Stimulated activated CD4-positive, alpha-beta T cell treated with anti-CD3 and anti-CD28 coated beads, Interleukin-4, amount 100 ng/mL, for 1 hour (primary cell): ENCODE measurements at regions not wholly inside any gene's neighbourhood (a gene's known extent, or its start where the extent isn't known, plus 50 kb on each side); places are given as distances from the start of the nearest gene placed in this dataset.
"Not testable (repeated sequence)": the region's sequence is repeated elsewhere in the genome, so short reads cannot be mapped to it uniquely, and the experiment has no call there.

Experiments used
- DNase-seq: peaks from one replicate; pipeline ENCODE4 v3.0.0-alpha.2; 2020

GRCh38 chr6:145090801-145091585 is 644.3 kb downstream of the EPM2A start:
- no peak for DNase-seq

- DNase-seq = no peak
Measured at GRCh38 chr6:145091586-145092142, 643.7 kb downstream of the EPM2A start.

- DNase-seq = no peak
Measured at GRCh38 chr6:145092554-145092953, 642.8 kb downstream of the EPM2A start.

GRCh38 chr6:145093226-145093625 is 642.1 kb downstream of the EPM2A start:
- no peak for DNase-seq

GRCh38 chr6:145096846-145097245 is 638.5 kb downstream of the EPM2A start:
- DNase-seq = no peak

GRCh38 chr6:145098127-145098526 is 637.2 kb downstream of the EPM2A start:
- not testable (repeated sequence) for DNase-seq

GRCh38 chr6:145099713-145100112 is 635.6 kb downstream of the EPM2A start:
- no peak for DNase-seq

GRCh38 chr6:145110109-145110508 is 625.2 kb downstream of the EPM2A start:
- DNase-seq = no peak

GRCh38 chr6:145111407-145111806 is 623.9 kb downstream of the EPM2A start:
- DNase-seq = not testable (repeated sequence)

GRCh38 chr6:145112711-145113148 is 622.6 kb downstream of the EPM2A start:
- no peak for DNase-seq

- DNase-seq = no peak
Measured at GRCh38 chr6:145115638-145116037, 619.7 kb downstream of the EPM2A start.

- no peak for DNase-seq
Measured at GRCh38 chr6:145116591-145117178, 618.6 kb downstream of the EPM2A start.

GRCh38 chr6:145118224-145118623 is 617.1 kb downstream of the EPM2A start:
- no peak for DNase-seq

GRCh38 chr6:145119081-145119480 is 616.2 kb downstream of the EPM2A start:
- DNase-seq = no peak

GRCh38 chr6:145132709-145133108 is 602.6 kb downstream of the EPM2A start:
- no peak for DNase-seq

- DNase-seq = no peak
Measured at GRCh38 chr6:145135702-145136101, 599.6 kb downstream of the EPM2A start.

GRCh38 chr6:145137425-145137824 is 597.9 kb downstream of the EPM2A start:
- DNase-seq = no peak

- no peak for DNase-seq
Measured at GRCh38 chr6:145138469-145139139, 596.7 kb downstream of the EPM2A start.

GRCh38 chr6:145139140-145139850 is 596.0 kb downstream of the EPM2A start:
- DNase-seq = no peak

GRCh38 chr6:145139895-145140294 is 595.4 kb downstream of the EPM2A start:
- DNase-seq = no peak

- no peak for DNase-seq
Measured at GRCh38 chr6:145141572-145141971, 593.7 kb downstream of the EPM2A start.

GRCh38 chr6:145142958-145143357 is 592.4 kb downstream of the EPM2A start:
- DNase-seq = no peak

GRCh38 chr6:145143379-145143778 is 591.9 kb downstream of the EPM2A start:
- DNase-seq = no peak
